ENCODE measurements at regions not wholly inside any gene's neighbourhood (a gene's known extent, or its start where the extent isn't known, plus 50 kb on each side); places are given as distances from the start of the nearest gene placed in this dataset.

DNA sequence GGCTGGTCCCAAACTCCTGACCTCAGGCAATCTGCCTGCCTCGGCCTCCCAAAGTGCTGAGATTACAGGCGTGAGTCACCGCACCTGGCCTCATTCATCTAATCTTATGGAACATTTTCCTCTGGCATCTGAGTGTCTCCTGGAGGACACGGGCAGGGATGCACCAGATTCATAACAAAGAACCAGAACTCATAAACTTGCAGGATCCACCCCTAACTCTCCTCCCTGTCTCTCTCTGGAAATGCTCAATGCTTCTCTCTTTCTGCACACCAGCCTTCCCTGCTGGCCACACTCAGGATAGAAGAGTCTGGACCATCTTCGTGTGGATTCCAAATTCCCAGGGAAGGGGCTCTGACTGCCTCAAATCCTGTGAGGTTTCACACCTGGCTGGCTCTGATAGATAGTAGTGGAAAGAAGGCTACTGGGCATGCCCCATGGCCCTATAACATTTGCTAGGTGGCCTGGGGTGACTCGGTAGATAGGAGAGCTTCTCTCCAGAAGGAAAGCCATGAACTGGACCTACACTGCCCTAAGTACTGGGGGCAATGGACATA lies 483.2 kb upstream of the GYPC start:
- no peaks in the 10 kb centered on the region for H3K9me3 ChIP-seq
- H3K36me3 ChIP-seq = no peaks in the 10 kb centered on the region
- H3K4me3 ChIP-seq = no peak overlapping the region
- H3K4me1 ChIP-seq = no peaks in the 10 kb centered on the region
- no peak for DNase-seq
- no peak overlapping the region for H3K27ac ChIP-seq
- no peaks in the 10 kb centered on the region for H3K27me3 ChIP-seq
- TF ChIP-seq, protein P1, sequence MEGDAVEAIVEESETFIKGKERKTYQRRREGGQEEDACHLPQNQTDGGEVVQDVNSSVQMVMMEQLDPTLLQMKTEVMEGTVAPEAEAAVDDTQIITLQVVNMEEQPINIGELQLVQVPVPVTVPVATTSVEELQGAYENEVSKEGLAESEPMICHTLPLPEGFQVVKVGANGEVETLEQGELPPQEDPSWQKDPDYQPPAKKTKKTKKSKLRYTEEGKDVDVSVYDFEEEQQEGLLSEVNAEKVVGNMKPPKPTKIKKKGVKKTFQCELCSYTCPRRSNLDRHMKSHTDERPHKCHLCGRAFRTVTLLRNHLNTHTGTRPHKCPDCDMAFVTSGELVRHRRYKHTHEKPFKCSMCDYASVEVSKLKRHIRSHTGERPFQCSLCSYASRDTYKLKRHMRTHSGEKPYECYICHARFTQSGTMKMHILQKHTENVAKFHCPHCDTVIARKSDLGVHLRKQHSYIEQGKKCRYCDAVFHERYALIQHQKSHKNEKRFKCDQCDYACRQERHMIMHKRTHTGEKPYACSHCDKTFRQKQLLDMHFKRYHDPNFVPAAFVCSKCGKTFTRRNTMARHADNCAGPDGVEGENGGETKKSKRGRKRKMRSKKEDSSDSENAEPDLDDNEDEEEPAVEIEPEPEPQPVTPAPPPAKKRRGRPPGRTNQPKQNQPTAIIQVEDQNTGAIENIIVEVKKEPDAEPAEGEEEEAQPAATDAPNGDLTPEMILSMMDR (IDR thresholded peaks at IDR 0.05) = no peak
- no peak for TF ChIP-seq POLR2A (IDR thresholded peaks at IDR 0.05)

DNA sequence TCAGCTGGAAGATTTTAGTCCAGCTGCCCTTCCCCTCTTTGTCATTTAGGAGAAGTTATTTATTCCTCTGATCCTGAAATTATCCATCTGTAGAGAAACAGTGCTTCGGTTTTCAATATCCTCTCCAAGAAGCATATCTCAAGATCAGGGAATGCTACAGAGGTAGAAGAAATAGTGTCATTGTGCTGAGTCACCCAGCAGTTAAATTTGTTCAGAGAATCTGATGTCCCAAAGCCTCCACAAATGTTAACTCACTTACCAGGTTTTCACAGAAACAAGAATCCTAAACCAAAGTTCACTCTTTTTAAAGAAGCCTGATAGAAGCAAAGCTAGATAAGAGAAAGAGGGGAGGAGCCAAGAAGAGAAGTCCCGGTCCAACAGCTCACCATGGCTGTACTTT lies 480.7 kb upstream of the GYPC start:
- DNase-seq = no peak
- H3K9me3 ChIP-seq = no peaks in the 10 kb centered on the region
- TF ChIP-seq, protein P1 (IDR thresholded peaks at IDR 0.05) = no peak
- no peak for TF ChIP-seq POLR2A (IDR thresholded peaks at IDR 0.05)

DNA sequence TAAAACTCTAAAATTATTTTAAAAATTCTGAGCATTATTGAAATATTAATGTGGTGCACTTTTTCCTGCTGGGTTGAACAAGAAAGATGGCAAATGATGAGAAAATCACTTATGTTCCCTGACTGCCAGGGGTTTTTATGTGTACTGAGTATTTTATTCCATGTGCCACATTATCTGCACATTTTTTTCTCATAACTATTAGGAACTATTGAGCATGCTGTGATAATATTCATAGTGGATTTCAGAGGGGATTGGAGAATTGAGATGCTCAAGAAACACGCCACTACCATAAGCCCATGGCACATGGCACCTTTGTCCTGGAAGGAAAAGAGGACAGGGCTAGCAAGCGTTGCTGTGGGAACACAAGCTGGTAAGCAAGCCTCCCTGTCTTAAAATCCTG lies 478.5 kb upstream of the GYPC start:
- H3K27me3 ChIP-seq = no peaks in the 10 kb centered on the region
- no peak overlapping the region for H3K27ac ChIP-seq
- no peaks in the 10 kb centered on the region for H3K4me1 ChIP-seq
- no peak overlapping the region for H3K4me3 ChIP-seq
- H3K9me3 ChIP-seq = no peaks in the 10 kb centered on the region
- TF ChIP-seq, protein P1 (IDR thresholded peaks at IDR 0.05) = no peak
- TF ChIP-seq POLR2A (IDR thresholded peaks at IDR 0.05) = no peak
- no peaks in the 10 kb centered on the region for H3K36me3 ChIP-seq
- DNase-seq = no peak

More for the DNA sequence above, 480.7 kb upstream of the GYPC start:
- Histone ChIP-seq H3K36me3 (no peaks in the 10 kb centered on the region), H3K27ac (no peak overlapping the region), H3K4me1 (no peaks in the 10 kb centered on the region), H3K4me3 (no peak overlapping the region), H3K27me3 (no peaks in the 10 kb centered on the region)

DNA sequence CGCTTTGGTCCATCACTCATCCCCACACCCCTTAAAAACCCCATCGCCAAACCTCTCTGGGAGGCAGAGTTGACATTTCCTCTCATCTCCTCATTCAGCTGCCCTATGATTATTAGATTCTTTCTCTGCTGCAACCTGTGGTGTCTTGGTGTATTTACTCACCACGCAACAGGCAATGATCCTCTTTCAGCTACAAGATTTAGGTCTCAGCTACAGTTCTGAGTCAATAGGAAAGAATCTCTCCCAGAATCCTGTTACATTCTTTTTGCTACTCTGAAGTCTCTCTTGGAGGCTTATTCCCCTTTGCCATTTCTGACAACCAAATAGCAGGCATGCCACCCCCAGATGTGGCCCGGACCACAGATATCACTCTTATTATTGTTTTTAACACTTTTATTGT lies 468.3 kb upstream of the GYPC start:
- H3K27me3 ChIP-seq = no peaks in the 10 kb centered on the region
- no peaks in the 10 kb centered on the region for H3K9me3 ChIP-seq
- DNase-seq = no peak
- TF ChIP-seq, protein P1 (IDR thresholded peaks at IDR 0.05) = no peak
- TF ChIP-seq POLR2A (IDR thresholded peaks at IDR 0.05) = no peak
- no peaks in the 10 kb centered on the region for H3K4me1 ChIP-seq
- no peak overlapping the region for H3K27ac ChIP-seq
- H3K36me3 ChIP-seq = no peaks in the 10 kb centered on the region
- H3K4me3 ChIP-seq = no peak overlapping the region

DNA sequence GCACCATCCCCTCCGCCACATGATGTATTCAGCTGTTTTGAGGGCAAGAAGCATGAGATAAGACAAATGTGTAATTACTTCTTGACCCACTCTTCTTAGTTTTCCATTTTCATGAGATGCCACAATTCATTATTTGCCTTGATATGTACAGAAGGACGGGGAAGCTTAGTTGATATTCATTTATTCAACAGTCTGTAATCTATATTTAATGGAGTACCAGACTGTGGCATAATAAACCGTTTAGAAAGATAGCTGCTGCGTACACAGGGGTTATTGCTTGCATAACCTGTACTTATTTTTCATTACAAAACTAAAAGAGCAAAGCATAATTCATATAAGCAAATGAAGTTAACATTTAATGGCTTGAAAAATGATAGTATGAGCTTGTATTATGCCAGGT lies 466.4 kb upstream of the GYPC start:
- Histone ChIP-seq H3K4me3 (no peak overlapping the region), H3K4me1 (no peaks in the 10 kb centered on the region)

More for the DNA sequence above, 466.4 kb upstream of the GYPC start:
- H3K36me3 ChIP-seq = no peaks in the 10 kb centered on the region
- TF ChIP-seq, protein P1 (IDR thresholded peaks at IDR 0.05) = no peak
- TF ChIP-seq POLR2A (IDR thresholded peaks at IDR 0.05) = no peak
- no peak for DNase-seq
- H3K9me3 ChIP-seq = no peaks in the 10 kb centered on the region
- H3K27me3 ChIP-seq = no peaks in the 10 kb centered on the region
- no peak overlapping the region for H3K27ac ChIP-seq
